Fibroblast of gingiva (primary cell): ENCODE measurements at regions not wholly inside any gene's neighbourhood (a gene's known extent, or its start where the extent isn't known, plus 50 kb on each side); places are given as distances from the start of the nearest gene placed in this dataset.

Experiments used
- DNase-seq: peaks from one replicate; pipeline ENCODE4 v3.0.0-alpha.2; 2011; ENCODE audit warnings: low read depth

GRCh38 chr2:5343785-5344335 is 348.3 kb upstream of the SOX11 start:
- no peak for DNase-seq

GRCh38 chr2:5352286-5352685 is 339.9 kb upstream of the SOX11 start:
- no peak for DNase-seq

- DNase-seq, result no peak
Observed at GRCh38 chr2:5353565-5353964, 338.6 kb upstream of the SOX11 start.

GRCh38 chr2:5359397-5359796 is 332.8 kb upstream of the SOX11 start:
- no peak for DNase-seq

- no peak for DNase-seq
Observed at GRCh38 chr2:5360081-5360480, 332.1 kb upstream of the SOX11 start.

GRCh38 chr2:5364361-5364760 is 327.8 kb upstream of the SOX11 start:
- no peak for DNase-seq

- no peak for DNase-seq
Observed at GRCh38 chr2:5365871-5366461, 326.2 kb upstream of the SOX11 start.

- no peak for DNase-seq
Observed at GRCh38 chr2:5367321-5367720, 324.9 kb upstream of the SOX11 start.

GRCh38 chr2:5368263-5368662 is 323.9 kb upstream of the SOX11 start:
- DNase-seq, result no peak

- DNase-seq, result no peak
Observed at GRCh38 chr2:5369510-5369909, 322.7 kb upstream of the SOX11 start.

GRCh38 chr2:5370158-5370557 is 322.0 kb upstream of the SOX11 start:
- no peak for DNase-seq

- DNase-seq, result no peak
Observed at GRCh38 chr2:5372141-5372540, 320.0 kb upstream of the SOX11 start.

- DNase-seq, result no peak
Observed at GRCh38 chr2:5373200-5373599, 319.0 kb upstream of the SOX11 start.

- DNase-seq, result no peak
Observed at GRCh38 chr2:5374762-5375161, 317.4 kb upstream of the SOX11 start.

- DNase-seq, result no peak
Observed at GRCh38 chr2:5377323-5377722, 314.9 kb upstream of the SOX11 start.

- no peak for DNase-seq
Observed at GRCh38 chr2:5379811-5380210, 312.4 kb upstream of the SOX11 start.

- no peak for DNase-seq
Observed at GRCh38 chr2:5385596-5385995, 306.6 kb upstream of the SOX11 start.

- DNase-seq, result no peak
Observed at GRCh38 chr2:5387406-5387805, 304.8 kb upstream of the SOX11 start.

- no peak for DNase-seq
Observed at GRCh38 chr2:5389740-5390139, 302.4 kb upstream of the SOX11 start.

GRCh38 chr2:5391362-5391761 is 300.8 kb upstream of the SOX11 start:
- DNase-seq, result no peak

- no peak for DNase-seq
Observed at GRCh38 chr2:5392658-5393057, 299.5 kb upstream of the SOX11 start.

GRCh38 chr2:5393474-5393873 is 298.7 kb upstream of the SOX11 start:
- no peak for DNase-seq

GRCh38 chr2:5394223-5394622 is 298.0 kb upstream of the SOX11 start:
- DNase-seq, result no peak

- DNase-seq, result no peak
Observed at GRCh38 chr2:5401115-5401657, 291.0 kb upstream of the SOX11 start.
